ENCODE measurements at regions not wholly inside any gene's neighbourhood (a gene's known extent, or its start where the extent isn't known, plus 50 kb on each side); places are given as distances from the start of the nearest gene placed in this dataset.

- no peak for TF ChIP-seq RAD21 (IDR thresholded peaks at IDR 0.05; ENCODE audit: low read depth)
- no peak for TF ChIP-seq NFIC (IDR thresholded peaks at IDR 0.05)
- TF ChIP-seq EGR1 (IDR thresholded peaks at IDR 0.05): no peak
- TF ChIP-seq MAX (IDR thresholded peaks at IDR 0.05): no peak
- no peak for TF ChIP-seq TCF12 (IDR thresholded peaks at IDR 0.05; ENCODE audit: low read depth)
- no peak for TF ChIP-seq REST (IDR thresholded peaks at IDR 0.05; ENCODE audit: low read depth)
- no peak for TF ChIP-seq CEBPB (IDR thresholded peaks at IDR 0.05)
- TF ChIP-seq CREB1 (IDR thresholded peaks at IDR 0.05; ENCODE audit: low read depth): no peak
- no peak for TF ChIP-seq EP300 (IDR thresholded peaks at IDR 0.05; ENCODE audit: borderline replicate concordance)
- TF ChIP-seq TAF1 (IDR thresholded peaks at IDR 0.05; ENCODE audit: low read depth): no peak
- no peak for TF ChIP-seq YY1 (IDR thresholded peaks at IDR 0.05; ENCODE audit: low read depth)
- TF ChIP-seq USF1 (IDR thresholded peaks at IDR 0.05): no peak
- TF ChIP-seq FOXM1 (IDR thresholded peaks at IDR 0.05; ENCODE audit: borderline replicate concordance, low read depth): no peak
- TF ChIP-seq ZBTB7A (IDR thresholded peaks at IDR 0.05; ENCODE audit: low read depth): no peak
- TF ChIP-seq TEAD4 (IDR thresholded peaks at IDR 0.05): no peak
Measured at GRCh38 chr4:136112116-136112515, 1420.2 kb downstream of the PCDH18 start.

GRCh38 chr4:136106753-136107152 is 1425.5 kb downstream of the PCDH18 start:
- TF ChIP-seq TEAD4 (IDR thresholded peaks at IDR 0.05): no peak
- TF ChIP-seq NFIC (IDR thresholded peaks at IDR 0.05): no peak
- no peak for TF ChIP-seq RAD21 (IDR thresholded peaks at IDR 0.05; ENCODE audit: low read depth)
- no peak for TF ChIP-seq EGR1 (IDR thresholded peaks at IDR 0.05)
- no peak for TF ChIP-seq TCF12 (IDR thresholded peaks at IDR 0.05; ENCODE audit: low read depth)
- TF ChIP-seq ZBTB7A (IDR thresholded peaks at IDR 0.05; ENCODE audit: low read depth): no peak
- no peak for TF ChIP-seq EP300 (IDR thresholded peaks at IDR 0.05; ENCODE audit: borderline replicate concordance)
- no peak for TF ChIP-seq YY1 (IDR thresholded peaks at IDR 0.05; ENCODE audit: low read depth)
- TF ChIP-seq FOXM1 (IDR thresholded peaks at IDR 0.05; ENCODE audit: borderline replicate concordance, low read depth): no peak
- no peak for TF ChIP-seq REST (IDR thresholded peaks at IDR 0.05; ENCODE audit: low read depth)
- TF ChIP-seq MAX (IDR thresholded peaks at IDR 0.05): no peak
- TF ChIP-seq TAF1 (IDR thresholded peaks at IDR 0.05; ENCODE audit: low read depth): no peak
- no peak for TF ChIP-seq CEBPB (IDR thresholded peaks at IDR 0.05)
- TF ChIP-seq CREB1 (IDR thresholded peaks at IDR 0.05; ENCODE audit: low read depth): no peak
- TF ChIP-seq USF1 (IDR thresholded peaks at IDR 0.05): no peak

GRCh38 chr4:136103616-136104015 is 1428.7 kb downstream of the PCDH18 start:
- TF ChIP-seq TCF12 (IDR thresholded peaks at IDR 0.05; ENCODE audit: low read depth) (no peak), NFIC (IDR thresholded peaks at IDR 0.05) (no peak), EGR1 (IDR thresholded peaks at IDR 0.05) (no peak), TEAD4 (IDR thresholded peaks at IDR 0.05) (no peak), REST (IDR thresholded peaks at IDR 0.05; ENCODE audit: low read depth) (no peak), RAD21 (IDR thresholded peaks at IDR 0.05; ENCODE audit: low read depth) (no peak), CREB1 (IDR thresholded peaks at IDR 0.05; ENCODE audit: low read depth) (no peak), CEBPB (IDR thresholded peaks at IDR 0.05) (no peak), EP300 (IDR thresholded peaks at IDR 0.05; ENCODE audit: borderline replicate concordance) (no peak), USF1 (IDR thresholded peaks at IDR 0.05) (no peak)

GRCh38 chr4:136097676-136098075 is 1434.6 kb downstream of the PCDH18 start:
- no peak for TF ChIP-seq NFIC (IDR thresholded peaks at IDR 0.05)
- no peak for TF ChIP-seq FOXM1 (IDR thresholded peaks at IDR 0.05; ENCODE audit: borderline replicate concordance, low read depth)
- TF ChIP-seq ZBTB7A (IDR thresholded peaks at IDR 0.05; ENCODE audit: low read depth): no peak
- TF ChIP-seq CEBPB (IDR thresholded peaks at IDR 0.05): no peak
- TF ChIP-seq TAF1 (IDR thresholded peaks at IDR 0.05; ENCODE audit: low read depth): no peak
- no peak for TF ChIP-seq MAX (IDR thresholded peaks at IDR 0.05)

Data from Ishikawa (cell line).